GM10248 (cell line): ENCODE measurements at regions not wholly inside any gene's neighbourhood (a gene's known extent, or its start where the extent isn't known, plus 50 kb on each side); places are given as distances from the start of the nearest gene placed in this dataset.

Source experiments
- CTCF ChIA-PET: fragments of 300-600 bp; sonication (Branson Sonifier 250); formaldehyde crosslinking; extraction: SDS; loops from one replicate; lab custom pipeline; 2021; ENCODE audit warnings: antibody characterized with exemption; lab: Yijun Ruan, JAX
- POLR2A ChIA-PET: fragments of 350-650 bp; sonication (Branson Sonifier 250); formaldehyde crosslinking; extraction: SDS; loops from one replicate; lab custom pipeline; 2020; ENCODE audit warnings: antibody characterized with exemption; lab: Yijun Ruan, JAX
- DNase-seq: peaks from one replicate; pipeline ENCODE4 v3.0.0; 2012; ENCODE audit errors: extremely low spot score
- TF ChIP-seq, protein P1 (sequence below): IDR thresholded peaks from 2 replicates; pipeline ENCODE4 v1.5.1; 2012; ENCODE audit warnings: mild to moderate bottlenecking, low read depth; ENCODE audit errors: extremely low read depth, missing control alignments, control extremely low read depth

GRCh38 chr4:187190390-187190789 lies 466.7 kb upstream of the FAT1 start:
- POLR2A ChIA-PET: no interaction called here
- CTCF ChIA-PET: interaction anchor here (1.3 kb wide), 1 partner anchor 23 kb away, joined by 3 read pairs; no protein-coding TSS in a partner anchor
- TF ChIP-seq, protein P1, sequence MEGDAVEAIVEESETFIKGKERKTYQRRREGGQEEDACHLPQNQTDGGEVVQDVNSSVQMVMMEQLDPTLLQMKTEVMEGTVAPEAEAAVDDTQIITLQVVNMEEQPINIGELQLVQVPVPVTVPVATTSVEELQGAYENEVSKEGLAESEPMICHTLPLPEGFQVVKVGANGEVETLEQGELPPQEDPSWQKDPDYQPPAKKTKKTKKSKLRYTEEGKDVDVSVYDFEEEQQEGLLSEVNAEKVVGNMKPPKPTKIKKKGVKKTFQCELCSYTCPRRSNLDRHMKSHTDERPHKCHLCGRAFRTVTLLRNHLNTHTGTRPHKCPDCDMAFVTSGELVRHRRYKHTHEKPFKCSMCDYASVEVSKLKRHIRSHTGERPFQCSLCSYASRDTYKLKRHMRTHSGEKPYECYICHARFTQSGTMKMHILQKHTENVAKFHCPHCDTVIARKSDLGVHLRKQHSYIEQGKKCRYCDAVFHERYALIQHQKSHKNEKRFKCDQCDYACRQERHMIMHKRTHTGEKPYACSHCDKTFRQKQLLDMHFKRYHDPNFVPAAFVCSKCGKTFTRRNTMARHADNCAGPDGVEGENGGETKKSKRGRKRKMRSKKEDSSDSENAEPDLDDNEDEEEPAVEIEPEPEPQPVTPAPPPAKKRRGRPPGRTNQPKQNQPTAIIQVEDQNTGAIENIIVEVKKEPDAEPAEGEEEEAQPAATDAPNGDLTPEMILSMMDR: no peak
- DNase-seq: no peak

DNA sequence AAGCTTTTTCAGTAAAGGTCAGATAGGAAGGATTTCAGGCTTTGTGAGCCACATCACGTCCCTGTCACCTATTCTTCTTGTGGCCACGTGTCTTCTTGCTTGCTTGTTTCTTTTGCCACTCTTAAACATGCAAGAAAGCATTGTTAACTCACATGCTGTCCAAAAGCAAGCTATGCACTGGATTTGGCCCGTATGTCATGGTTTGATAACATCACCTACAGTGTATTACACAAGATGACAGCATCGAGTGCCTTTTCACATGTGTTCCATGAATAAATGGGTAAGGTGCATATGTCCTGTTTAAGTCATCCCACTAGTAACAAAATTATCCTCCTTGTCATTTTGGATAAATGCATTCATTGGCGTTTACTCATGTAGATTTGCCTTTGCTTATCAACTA lies 468.0 kb upstream of the FAT1 start:
- ChIA-PET CTCF (interaction anchor here (1.3 kb wide), 1 partner anchor 24 kb away, joined by 3 read pairs; no protein-coding TSS in a partner anchor), POLR2A (no interaction called here)
- no peak for DNase-seq
- TF ChIP-seq, protein P1: no peak

DNA sequence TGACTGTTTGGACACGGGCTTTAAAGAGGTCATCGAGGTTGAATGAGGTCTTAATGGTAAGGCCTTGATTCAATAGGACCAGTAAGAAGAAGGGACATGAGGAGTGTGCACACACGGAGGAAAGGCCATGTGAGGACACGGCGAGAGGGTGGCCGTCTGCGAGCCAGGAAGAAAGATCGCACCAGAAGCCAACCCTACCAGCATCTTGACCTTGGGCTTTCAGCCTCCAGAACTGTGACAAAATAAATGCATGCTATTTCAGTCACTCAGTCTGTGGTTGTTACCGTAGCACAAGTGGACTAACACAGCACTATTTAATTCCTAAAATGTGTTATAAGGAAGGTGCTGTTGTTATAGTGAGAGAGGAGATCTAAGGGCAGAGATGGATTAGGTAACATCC lies 468.6 kb upstream of the FAT1 start:
- CTCF ChIA-PET: no interaction called here
- no peak for DNase-seq
- TF ChIP-seq, protein P1: no peak
- POLR2A ChIA-PET: no interaction called here

DNA sequence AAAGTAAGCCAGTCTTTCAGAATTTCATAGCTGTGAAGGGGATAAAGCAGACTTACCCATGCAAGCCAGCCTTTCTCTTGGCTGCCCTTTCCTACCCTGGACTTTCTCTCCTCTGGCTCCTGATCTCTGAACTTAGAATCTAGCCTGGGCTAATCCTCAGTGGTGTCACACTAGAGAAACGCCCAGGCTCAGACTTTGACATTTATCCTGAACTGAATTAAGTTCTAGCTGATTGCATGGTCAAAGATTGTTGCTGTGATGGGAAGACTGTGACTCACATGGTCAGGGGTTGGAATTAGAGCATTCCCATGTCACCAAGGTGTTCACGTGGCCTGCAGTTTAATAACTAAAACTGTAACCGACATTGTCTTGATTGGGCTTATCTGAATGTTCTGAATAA lies 469.5 kb upstream of the FAT1 start:
- ChIA-PET CTCF (no interaction called here), POLR2A (no interaction called here)
- no peak for DNase-seq
- TF ChIP-seq, protein P1: no peak

DNA sequence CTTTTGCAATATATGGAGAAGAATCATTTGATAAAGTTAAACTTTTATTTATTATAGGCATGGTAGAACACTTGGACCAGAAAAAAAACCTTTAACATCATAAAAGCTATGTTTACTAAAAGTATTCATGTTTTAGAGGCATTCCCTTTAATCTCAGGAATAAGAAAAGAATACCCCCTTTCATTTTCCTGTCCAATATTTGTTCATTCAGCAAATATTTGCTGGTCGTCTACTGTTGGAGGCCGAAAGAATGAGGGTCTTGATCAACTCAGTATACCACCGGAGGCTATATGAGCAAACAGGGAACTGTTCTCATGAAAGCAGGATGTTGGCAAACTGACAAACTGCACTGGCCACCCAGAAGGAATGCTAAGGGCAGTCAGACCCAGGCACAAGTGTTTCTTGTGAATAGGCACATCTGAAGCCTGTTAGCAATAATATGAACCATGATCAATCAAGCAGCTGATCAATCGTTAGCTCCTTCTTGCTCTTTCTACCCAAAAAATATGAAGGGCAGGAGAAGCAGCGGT lies 480.8 kb upstream of the FAT1 start:
- ChIA-PET CTCF (no interaction called here), POLR2A (no interaction called here)
- DNase-seq: no peak
- TF ChIP-seq, protein P1: no peak

GRCh38 chr4:187207931-187208330 lies 484.3 kb upstream of the FAT1 start:
- TF ChIP-seq, protein P1: no peak
- no peak for DNase-seq
- CTCF ChIA-PET: interaction anchor here (1.0 kb wide), 1 partner anchor 10 kb away, joined by 3 read pairs; no protein-coding TSS in a partner anchor
- POLR2A ChIA-PET: no interaction called here

GRCh38 chr4:187208651-187209050 lies 485.0 kb upstream of the FAT1 start:
- ChIA-PET CTCF (interaction anchor here (0.9 to 1.0 kb wide), 2 partner anchors 10 kb away, joined by 3 read pairs; no protein-coding TSS in a partner anchor), POLR2A (no interaction called here)
- DNase-seq: no peak
- TF ChIP-seq, protein P1: no peak
